H1 (cell line): ENCODE measurements at regions not wholly inside any gene's neighbourhood (a gene's known extent, or its start where the extent isn't known, plus 50 kb on each side); places are given as distances from the start of the nearest gene placed in this dataset.

Experiments used
- CTCF ChIA-PET: fragments of 300-600 bp; sonication (Branson Sonifier 250); formaldehyde crosslinking; loops from one replicate; lab custom pipeline; 2021; ENCODE audit not compliant: partially characterized antibody; lab: Charles Lee
- POLR2A ChIA-PET: fragments of 300-600 bp; sonication (Branson Sonifier 250); formaldehyde crosslinking; loops from one replicate; lab custom pipeline; 2021; ENCODE audit warnings: inconsistent platforms; ENCODE audit not compliant: partially characterized antibody; lab: Charles Lee
- DNase-seq, 2 experiments: peaks; one replicate each; pipeline versions ENCODE4 v3.0.0 to v3.0.0-alpha.2; 2010 to 2022; ENCODE audit warnings: low spot score in 2 of 2, low read depth in 1 of 2, mixed read lengths in 1 of 2
- FAIRE-seq: peaks from 2 replicates; lab custom pipeline; 2011; peaks lifted over from hg19 to GRCh38; lab: Jason Lieb, UNC
- H2AFZ ChIP-seq: 2 replicates; pipeline ENCODE4 v1.8.1; 2012; ENCODE audit warnings: low read length, inconsistent platforms
- H2AK5ac ChIP-seq: 2 replicates; pipeline ENCODE4 v1.6.1; 2013; ENCODE audit warnings: low read depth, low read length
- H2BK120ac ChIP-seq: replicated peaks from 2 replicates; pipeline ENCODE3; 2013; ENCODE audit warnings: low read depth, low read length, inconsistent platforms
- H2BK12ac ChIP-seq: 2 replicates; pipeline ENCODE4 v1.6.1; 2013; ENCODE audit warnings: low read depth, low read length
- H2BK15ac ChIP-seq: 2 replicates; pipeline ENCODE4 v1.6.1; 2013; ENCODE audit warnings: low read length
- H2BK20ac ChIP-seq: 2 replicates; pipeline ENCODE4 v1.6.1; 2013; ENCODE audit warnings: low read length
- H2BK5ac ChIP-seq: 2 replicates; pipeline ENCODE4 v1.6.1; 2013; ENCODE audit warnings: low read depth, low read length
- H3K14ac ChIP-seq: 2 replicates; pipeline ENCODE4 v1.6.1; 2013; ENCODE audit warnings: inconsistent platforms; ENCODE audit not compliant: insufficient read length
- H3K18ac ChIP-seq: 2 replicates; pipeline ENCODE4 v1.6.1; 2013; ENCODE audit warnings: low read length; ENCODE audit errors: extremely low read depth
- H3K23ac ChIP-seq: 2 replicates; pipeline ENCODE4 v1.6.1; 2013; ENCODE audit warnings: inconsistent platforms; ENCODE audit not compliant: insufficient read length
- H3K23me2 ChIP-seq: 2 replicates; pipeline ENCODE4 v1.6.1; 2013; ENCODE audit warnings: low read depth, low read length
- H3K27ac ChIP-seq: 2 replicates; pipeline ENCODE4 v1.6.1; 2011; ENCODE audit warnings: low read depth, low read length, inconsistent platforms
- H3K27me3 ChIP-seq, 4 experiments: replicated peaks in 1 of 4; 1 replicate in 1 of 4; 2 replicates in 3 of 4; pipeline versions ENCODE4 v1.6.1 to v1.8.1; 2011 to 2013; ENCODE audit warnings: low read length in 3 of 4, mild to moderate bottlenecking in 3 of 4, inconsistent platforms in 2 of 4, mixed read lengths in 2 of 4, moderate library complexity in 1 of 4; ENCODE audit not compliant: control insufficient read depth in 3 of 4, insufficient read depth in 3 of 4; ENCODE audit errors: extremely low read depth in 1 of 4
- H3K36me3 ChIP-seq, 4 experiments: 2 replicates each; pipeline versions ENCODE4 v1.6.1 to v1.8.1; 2011 to 2013; ENCODE audit warnings: mild to moderate bottlenecking in 4 of 4, low read length in 3 of 4, moderate library complexity in 2 of 4, control low read depth in 1 of 4, inconsistent platforms in 1 of 4; ENCODE audit not compliant: insufficient read depth in 4 of 4, control insufficient read depth in 2 of 4
- H3K4ac ChIP-seq: replicated peaks from 2 replicates; pipeline ENCODE3; 2013; ENCODE audit warnings: low read length, low read depth, mixed read lengths, inconsistent platforms; ENCODE audit not compliant: insufficient read length
- H3K4me1 ChIP-seq, 4 experiments: replicated peaks in 1 of 4; 1 replicate in 1 of 4; 2 replicates in 3 of 4; pipeline versions ENCODE4 v1.6.1 to v1.8.1; 2011 to 2013; ENCODE audit warnings: low read length in 3 of 4, inconsistent platforms in 2 of 4, mixed read lengths in 1 of 4; ENCODE audit not compliant: insufficient read depth in 4 of 4, control insufficient read depth in 3 of 4
- H3K4me2 ChIP-seq, 2 experiments: 2 replicates each; pipeline versions ENCODE4 v1.6.1 to v1.8.1; 2011 to 2013; ENCODE audit warnings: low read depth in 2 of 2, low read length in 2 of 2, control low read depth in 1 of 2, inconsistent platforms in 1 of 2, mild to moderate bottlenecking in 1 of 2; ENCODE audit not compliant: insufficient read depth in 1 of 2
- H3K4me3 ChIP-seq, 4 experiments: fragments of 200-600, 300-600 bp in 1 of 4; sonication (generic), shearing (Covaris generic), sonication (Bioruptor Twin) in 1 of 4; 2 replicates each; pipeline versions ENCODE4 v1.5.1 to v1.8.1; 2011 to 2016; ENCODE audit warnings: low read length in 4 of 4, low read depth in 3 of 4, control low read depth in 2 of 4, inconsistent platforms in 2 of 4, mild to moderate bottlenecking in 2 of 4, mixed read lengths in 1 of 4, moderate library complexity in 1 of 4; ENCODE audit not compliant: insufficient read depth in 2 of 4; ENCODE audit errors: extremely low read depth in 1 of 4
- H3K56ac ChIP-seq: replicated peaks from 2 replicates; pipeline ENCODE3; 2013; ENCODE audit warnings: low read depth, mild to moderate bottlenecking, mixed read lengths, low read length, inconsistent platforms; ENCODE audit not compliant: insufficient read length
- H3K79me1 ChIP-seq: 2 replicates; pipeline ENCODE4 v1.6.1; 2013; ENCODE audit warnings: low read depth, low read length, control low read depth
- H3K79me2 ChIP-seq, 2 experiments: 2 replicates each; pipeline versions ENCODE4 v1.6.1 to v1.8.1; 2012 to 2013; ENCODE audit warnings: low read length in 2 of 2, mild to moderate bottlenecking in 2 of 2, inconsistent platforms in 1 of 2; ENCODE audit not compliant: insufficient read depth in 2 of 2, control insufficient read depth in 1 of 2
- H3K9ac ChIP-seq, 4 experiments: replicated peaks in 1 of 4; 1 replicate in 1 of 4; 2 replicates in 3 of 4; pipeline versions ENCODE4 v1.6.1 to v1.8.1; 2011 to 2013; ENCODE audit warnings: low read depth in 3 of 4, low read length in 3 of 4, control low read depth in 2 of 4, mild to moderate bottlenecking in 2 of 4, moderate library complexity in 2 of 4, inconsistent platforms in 1 of 4; ENCODE audit errors: extremely low read depth in 1 of 4
- H3K9me3 ChIP-seq, 2 experiments: 2 replicates each; pipeline versions ENCODE4 v1.6.1 to v1.8.1; 2012 to 2013; ENCODE audit warnings: mild to moderate bottlenecking in 2 of 2, moderate library complexity in 2 of 2, control low read depth in 1 of 2, inconsistent platforms in 1 of 2, low read depth in 1 of 2, low read length in 1 of 2, mixed read lengths in 1 of 2; ENCODE audit not compliant: insufficient read depth in 2 of 2
- H4K20me1 ChIP-seq, 2 experiments: replicated peaks in 1 of 2; 2 replicates each; pipeline versions ENCODE3 to v1.8.1; 2011 to 2013; ENCODE audit warnings: inconsistent platforms in 2 of 2, low read length in 2 of 2, mild to moderate bottlenecking in 1 of 2; ENCODE audit not compliant: insufficient read depth in 2 of 2, control insufficient read depth in 1 of 2
- H4K5ac ChIP-seq: 2 replicates; pipeline ENCODE4 v1.6.1; 2013; ENCODE audit warnings: low read length, low read depth, mixed read lengths, inconsistent platforms; ENCODE audit not compliant: insufficient read length
- H4K8ac ChIP-seq: 2 replicates; pipeline ENCODE4 v1.8.0; 2013; ENCODE audit warnings: mild to moderate bottlenecking, moderate library complexity, low read length, inconsistent platforms; ENCODE audit not compliant: insufficient read depth; ENCODE audit errors: extremely low read depth
- H4K91ac ChIP-seq: replicated peaks from 2 replicates; pipeline ENCODE3; 2013; ENCODE audit warnings: low read length, mixed read lengths, inconsistent platforms; ENCODE audit not compliant: insufficient read length
- CTBP2 ChIP-seq: IDR thresholded peaks from 2 replicates; pipeline ENCODE4 v1.7.0; 2011; ENCODE audit warnings: borderline replicate concordance, mild to moderate bottlenecking, moderate library complexity, mixed read lengths, low read length; ENCODE audit not compliant: insufficient read depth, insufficient read length
- NANOG ChIP-seq: IDR thresholded peaks from 2 replicates; pipeline ENCODE4 v1.6.1; 2011; ENCODE audit warnings: low read length, low read depth, mild to moderate bottlenecking, inconsistent platforms; ENCODE audit not compliant: insufficient read depth, poor library complexity, severe bottlenecking
- POLR2A ChIP-seq, 2 experiments: IDR thresholded peaks; 1 replicate in 1 of 2; 2 replicates in 1 of 2; pipeline ENCODE4 v1.6.1; 2011; ENCODE audit warnings: low read depth in 2 of 2, low read length in 2 of 2, mild to moderate bottlenecking in 2 of 2; ENCODE audit errors: control extremely low read depth in 1 of 2
- POLR2AphosphoS5 ChIP-seq: IDR thresholded peaks from 2 replicates; pipeline ENCODE4 v1.6.1; 2011; ENCODE audit warnings: low read depth, low read length
- RNF2 ChIP-seq: fragments of 200-900, 300-1000 bp; sonication (generic); IDR thresholded peaks from 2 replicates; pipeline ENCODE4 v1.7.1; 2016; ENCODE audit warnings: borderline replicate concordance, low read depth, mild to moderate bottlenecking, antibody characterized with exemption, low read length; ENCODE audit not compliant: poor library complexity, severe bottlenecking; ENCODE audit errors: missing control alignments
- RXRA ChIP-seq: IDR thresholded peaks from 2 replicates; pipeline ENCODE4 v1.6.1; 2011; ENCODE audit warnings: low read depth, mild to moderate bottlenecking, low read length, moderate library complexity; ENCODE audit not compliant: insufficient read depth
- SIN3A ChIP-seq, 2 experiments: IDR thresholded peaks in 1 of 2; conservative IDR thresholded peaks in 1 of 2; 2 replicates each; pipeline ENCODE4 v1.6.1; 2011 to 2012; ENCODE audit warnings: low read length in 2 of 2, improper control_type of control experiment in 1 of 2, low read depth in 1 of 2, mild to moderate bottlenecking in 1 of 2
- TCF12 ChIP-seq: IDR thresholded peaks from 2 replicates; pipeline ENCODE4 v1.6.1; 2011; ENCODE audit warnings: low read depth, mild to moderate bottlenecking, low read length
- TEAD4 ChIP-seq: IDR thresholded peaks from 2 replicates; pipeline ENCODE4 v1.6.1; 2012; ENCODE audit warnings: low read depth, low read length, inconsistent platforms, mixed read lengths
- USF2 ChIP-seq: IDR thresholded peaks from 2 replicates; pipeline ENCODE4 v1.6.1; 2011; ENCODE audit warnings: low read length, improper control_type of control experiment
- ZNF274 ChIP-seq: IDR thresholded peaks from 2 replicates; pipeline ENCODE4 v1.7.0; 2012; ENCODE audit warnings: low read length, borderline replicate concordance; ENCODE audit errors: extremely low read depth
- WGBS, 2 experiments: shearing (Covaris generic) in 1 of 2; methylation state at CpG; one replicate each; pipeline versions ENCODE4 v1.1.6 to v1.1.7; 2013 to 2015; ENCODE audit warnings: low lambda C conversion rate in 2 of 2, mixed read lengths in 2 of 2, inconsistent platforms in 1 of 2, low coverage in 1 of 2, missing lambda C conversion rate in 1 of 2; ENCODE audit not compliant: insufficient replicate concordance in 2 of 2, insufficient coverage in 1 of 2, insufficient read length in 1 of 2; ENCODE audit errors: extremely low coverage in 1 of 2, missing lambda C conversion rate in 1 of 2; 5-methylcytosine and 5-hydroxymethylcytosine counted together

GRCh38 chr11:12587333-12587991 lies 86.8 kb upstream of the TEAD1 start:
- Histone ChIP-seq H2AFZ (no peak overlapping the region), H3K56ac (no peak overlapping the region), H3K4ac (no peak overlapping the region), H3K79me1 (no peaks in the 10 kb centered on the region), H3K9me3 (no peaks in the 10 kb centered on the region), H3K4me3 (no peak overlapping the region), H2BK5ac (no peak overlapping the region), H4K91ac (no peak overlapping the region), H4K5ac (no peak overlapping the region), H4K8ac (no peak overlapping the region), H3K4me2 (no peak overlapping the region), H3K14ac (no peak overlapping the region), H3K9ac (no peak overlapping the region), H3K4me1 (peaks cover 0 to 5% (median 0%) of the 10 kb centered on the region in 4 experiments; a peak in 2 of 7 replicates), H2AK5ac (no peak overlapping the region), H4K20me1 (no peaks in the 10 kb centered on the region), H3K79me2 (no peaks in the 10 kb centered on the region), H2BK12ac (no peak overlapping the region), H3K18ac (no peak overlapping the region), H3K27ac (no peak overlapping the region), H2BK120ac (no peak overlapping the region), H2BK15ac (no peak overlapping the region), H3K23ac (no peak overlapping the region), H3K27me3 (no peaks in the 10 kb centered on the region; a peak in 3 of 7 replicates), H3K36me3 (no peaks in the 10 kb centered on the region), H2BK20ac (no peak overlapping the region), H3K23me2 (no peaks in the 10 kb centered on the region)
- no peak for DNase-seq
- ChIA-PET CTCF (interaction anchor here (0.8 to 3.3 kb wide), 9 partner anchors 9 to 301 kb away, joined by 3 to 14 read pairs (median 4); no protein-coding TSS in a partner anchor), POLR2A (no interaction called here)
- WGBS, 2 experiments, result 41% methylated on average over 6 of the region's 6 CpGs; no CpG with 5 or more reads in 1 of the 2 experiments
- peak; percentile 89 for FAIRE-seq
- no peak for TF ChIP-seq NANOG
- peak; percentile 53; the same call in 1 of the 2 replicates for TF ChIP-seq TEAD4
- no peak for TF ChIP-seq USF2
- TF ChIP-seq POLR2AphosphoS5, result peak; percentile 76
- TF ChIP-seq RNF2, result no peak
- TF ChIP-seq ZNF274, result no peak
- no peak for TF ChIP-seq POLR2A (IDR thresholded peaks at IDR 0.05; ENCODE audit: control extremely low read depth in 1 of 2, low read depth in 2 of 2, low read length in 2 of 2)
- TF ChIP-seq CTBP2, result no peak
- no peak for TF ChIP-seq RXRA
- TF ChIP-seq SIN3A (conservative IDR thresholded peaks at IDR 0.05 in 1 of 2, IDR thresholded peaks at IDR 0.05 in 1 of 2; ENCODE audit: low read depth in 1 of 2, low read length in 2 of 2), result no peak
- TF ChIP-seq TCF12, result peak; percentile 82; the same call in 1 of the 2 replicates
